ENCODE measurements at regions not wholly inside any gene's neighbourhood (a gene's known extent, or its start where the extent isn't known, plus 50 kb on each side); places are given as distances from the start of the nearest gene placed in this dataset.

DNA sequence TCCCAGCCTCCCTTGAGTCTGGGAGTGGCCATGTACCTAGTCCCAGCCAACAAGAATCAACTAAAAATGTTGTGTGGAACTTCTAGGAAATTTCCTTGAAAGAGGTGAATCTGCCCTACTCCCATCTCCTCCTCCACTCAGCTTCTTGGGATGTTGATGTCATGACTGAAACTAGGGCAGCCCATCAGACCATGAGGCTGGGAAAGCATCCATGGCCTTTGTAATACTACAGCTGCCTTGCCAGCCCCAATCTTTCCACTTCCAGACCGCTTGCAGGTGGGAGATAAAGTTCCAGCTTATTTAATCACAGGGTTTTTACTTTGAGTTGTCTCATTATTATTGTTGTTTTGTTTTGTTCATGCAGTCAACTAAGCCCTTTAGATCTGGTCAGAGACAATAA, 170.3 kb upstream of the LMNTD1 start:
- H3K36me3 ChIP-seq (ENCODE audit: insufficient read depth, low read length), result no peaks in the 10 kb centered on the region
- no peaks in the 10 kb centered on the region for H3F3A ChIP-seq (ENCODE audit: insufficient read depth, low read length, poor library complexity, severe bottlenecking)
- no peak overlapping the region for H3K4me2 ChIP-seq (ENCODE audit: low read length)
- H3K27me3 ChIP-seq (ENCODE audit: insufficient read depth, low read depth, low read length), result no peaks in the 10 kb centered on the region
- no peaks in the 10 kb centered on the region for H4K20me1 ChIP-seq (ENCODE audit: insufficient read depth)
- H3K27ac ChIP-seq (ENCODE audit: low read length), result no peak overlapping the region
- no peaks in the 10 kb centered on the region for H3K9me3 ChIP-seq (ENCODE audit: low read length)
- H3K9me2 ChIP-seq (ENCODE audit: insufficient read depth, low read length), result no peaks in the 10 kb centered on the region
- H3K9ac ChIP-seq (ENCODE audit: low read length), result no peak overlapping the region
- H3K4me3 ChIP-seq (ENCODE audit: low read length), result no peak overlapping the region
- TF ChIP-seq, protein P1, sequence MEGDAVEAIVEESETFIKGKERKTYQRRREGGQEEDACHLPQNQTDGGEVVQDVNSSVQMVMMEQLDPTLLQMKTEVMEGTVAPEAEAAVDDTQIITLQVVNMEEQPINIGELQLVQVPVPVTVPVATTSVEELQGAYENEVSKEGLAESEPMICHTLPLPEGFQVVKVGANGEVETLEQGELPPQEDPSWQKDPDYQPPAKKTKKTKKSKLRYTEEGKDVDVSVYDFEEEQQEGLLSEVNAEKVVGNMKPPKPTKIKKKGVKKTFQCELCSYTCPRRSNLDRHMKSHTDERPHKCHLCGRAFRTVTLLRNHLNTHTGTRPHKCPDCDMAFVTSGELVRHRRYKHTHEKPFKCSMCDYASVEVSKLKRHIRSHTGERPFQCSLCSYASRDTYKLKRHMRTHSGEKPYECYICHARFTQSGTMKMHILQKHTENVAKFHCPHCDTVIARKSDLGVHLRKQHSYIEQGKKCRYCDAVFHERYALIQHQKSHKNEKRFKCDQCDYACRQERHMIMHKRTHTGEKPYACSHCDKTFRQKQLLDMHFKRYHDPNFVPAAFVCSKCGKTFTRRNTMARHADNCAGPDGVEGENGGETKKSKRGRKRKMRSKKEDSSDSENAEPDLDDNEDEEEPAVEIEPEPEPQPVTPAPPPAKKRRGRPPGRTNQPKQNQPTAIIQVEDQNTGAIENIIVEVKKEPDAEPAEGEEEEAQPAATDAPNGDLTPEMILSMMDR (IDR thresholded peaks at IDR 0.05; ENCODE audit: poor library complexity, severe bottlenecking), result no peak
- TF ChIP-seq EZH2 (IDR thresholded peaks at IDR 0.05; ENCODE audit: borderline replicate concordance, insufficient read depth, low read length, poor library complexity, severe bottlenecking), result no peak
- TF ChIP-seq EP300 (conservative IDR thresholded peaks at IDR 0.05; ENCODE audit: poor library complexity, severe bottlenecking), result no peak
- TF ChIP-seq TAF1 (IDR thresholded peaks at IDR 0.05; ENCODE audit: low read depth), result no peak
- no peak for TF ChIP-seq POLR2AphosphoS5 (IDR thresholded peaks at IDR 0.05)
- TF ChIP-seq REST (IDR thresholded peaks at IDR 0.05; ENCODE audit: borderline replicate concordance), result no peak
- H2AFZ ChIP-seq (ENCODE audit: low read depth, low read length), result no peak overlapping the region
- no peaks in the 10 kb centered on the region for H3K79me2 ChIP-seq (replicated peaks; ENCODE audit: insufficient read depth, low read length)

DNA sequence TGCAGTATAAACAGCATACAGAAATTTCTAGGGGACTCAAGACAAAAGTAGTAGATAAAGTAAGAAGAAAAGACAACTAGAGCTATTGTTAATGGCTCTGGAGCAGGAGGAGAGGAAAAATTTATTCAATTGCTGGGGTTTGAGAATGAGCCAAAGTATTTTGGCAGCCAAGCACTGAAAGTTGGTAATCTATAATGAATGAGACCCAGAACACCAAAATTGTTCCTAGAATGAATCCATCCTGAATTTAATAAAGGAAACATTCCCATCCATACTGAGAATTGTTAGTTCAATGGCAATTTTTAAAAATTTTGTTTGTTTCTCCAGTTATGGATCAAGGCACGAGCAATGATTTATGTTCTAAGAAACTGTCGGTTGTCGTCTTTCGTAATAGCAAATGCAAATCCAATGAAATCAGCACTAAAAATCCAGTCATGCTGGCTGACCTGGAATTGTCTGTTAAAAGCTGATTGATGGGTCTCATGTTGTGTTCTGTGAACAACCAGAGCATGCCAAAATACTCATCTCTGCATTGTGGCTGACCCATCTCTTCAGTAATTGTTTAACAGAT, 170.9 kb upstream of the LMNTD1 start:
- H2AFZ ChIP-seq (ENCODE audit: low read depth, low read length), result no peak overlapping the region
- no peak for TF ChIP-seq RAD21 (conservative IDR thresholded peaks at IDR 0.05)
- no peak for TF ChIP-seq SMC3 (conservative IDR thresholded peaks at IDR 0.05; ENCODE audit: poor library complexity)
- TF ChIP-seq EZH2 (IDR thresholded peaks at IDR 0.05; ENCODE audit: borderline replicate concordance, insufficient read depth, low read length, poor library complexity, severe bottlenecking), result no peak
- TF ChIP-seq POLR2AphosphoS5 (IDR thresholded peaks at IDR 0.05), result no peak
- TF ChIP-seq REST (IDR thresholded peaks at IDR 0.05; ENCODE audit: borderline replicate concordance), result no peak
- TF ChIP-seq, protein P1 (IDR thresholded peaks at IDR 0.05; ENCODE audit: poor library complexity, severe bottlenecking), result no peak
- TF ChIP-seq TAF1 (IDR thresholded peaks at IDR 0.05; ENCODE audit: low read depth), result no peak
- H3F3A ChIP-seq (ENCODE audit: insufficient read depth, low read length, poor library complexity, severe bottlenecking), result no peaks in the 10 kb centered on the region
- H3K9me3 ChIP-seq (ENCODE audit: low read length), result no peaks in the 10 kb centered on the region
- no peaks in the 10 kb centered on the region for H4K20me1 ChIP-seq (ENCODE audit: insufficient read depth)
- H3K79me2 ChIP-seq (replicated peaks; ENCODE audit: insufficient read depth, low read length), result no peaks in the 10 kb centered on the region
- no peak overlapping the region for H3K9ac ChIP-seq (ENCODE audit: low read length)
- no peak overlapping the region for H3K4me3 ChIP-seq (ENCODE audit: low read length)
- no peaks in the 10 kb centered on the region for H3K27me3 ChIP-seq (ENCODE audit: insufficient read depth, low read depth, low read length)
- no peaks in the 10 kb centered on the region for H3K9me2 ChIP-seq (ENCODE audit: insufficient read depth, low read length)
- no peak overlapping the region for H3K4me2 ChIP-seq (ENCODE audit: low read length)
- H3K27ac ChIP-seq (ENCODE audit: low read length), result no peak overlapping the region
- no peaks in the 10 kb centered on the region for H3K36me3 ChIP-seq (ENCODE audit: insufficient read depth, low read length)

All from neural cell (in vitro differentiated cells).